ENCODE measurements at regions not wholly inside any gene's neighbourhood (a gene's known extent, or its start where the extent isn't known, plus 50 kb on each side); places are given as distances from the start of the nearest gene placed in this dataset.
A peak's percentile ranks its signal among the peaks of the same experiment; 100 is the strongest.

DNA sequence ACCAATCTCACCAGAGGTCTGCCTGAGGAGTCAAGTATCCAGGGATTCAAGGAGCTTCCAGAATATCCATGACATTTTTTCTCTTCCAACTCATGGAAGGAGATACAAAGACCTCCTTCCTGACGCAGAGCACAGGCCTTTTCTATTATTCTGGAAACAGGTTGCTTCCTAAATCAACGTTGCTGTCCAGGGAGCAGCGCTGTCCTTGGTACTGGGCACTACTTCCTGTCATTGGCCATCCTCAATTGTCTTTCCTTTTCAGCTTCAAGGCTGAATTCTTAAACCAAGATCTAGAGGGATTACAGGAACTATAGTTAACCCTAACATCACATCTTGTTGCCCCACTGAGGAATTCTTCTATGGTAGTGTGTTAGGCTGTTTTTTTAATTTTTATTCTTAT is 50.4 kb upstream of the TBC1D21 start (continued):
- no peak for TF ChIP-seq EMX1 (CRISPR knock-in tag; IDR thresholded peaks at IDR 0.05)
- TF ChIP-seq SMAD4 (CRISPR knock-in tag; IDR thresholded peaks at IDR 0.05): no peak
- TF ChIP-seq CREB1 (CRISPR knock-in tag; IDR thresholded peaks at IDR 0.05): 0 out of 2 replicates have a peak, but pooled peaks have one; percentile 39
- TF ChIP-seq, protein P1, sequence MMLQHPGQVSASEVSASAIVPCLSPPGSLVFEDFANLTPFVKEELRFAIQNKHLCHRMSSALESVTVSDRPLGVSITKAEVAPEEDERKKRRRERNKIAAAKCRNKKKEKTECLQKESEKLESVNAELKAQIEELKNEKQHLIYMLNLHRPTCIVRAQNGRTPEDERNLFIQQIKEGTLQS (CRISPR knock-in tag; conservative IDR thresholded peaks at IDR 0.05): no peak
- TF ChIP-seq RORB (CRISPR knock-in tag; IDR thresholded peaks at IDR 0.05): no peak
- no peak for TF ChIP-seq SP1 (CRISPR knock-in tag; conservative IDR thresholded peaks at IDR 0.05)
- TF ChIP-seq KAT7 (CRISPR knock-in tag; IDR thresholded peaks at IDR 0.05; ENCODE audit: borderline replicate concordance): no peak
- TF ChIP-seq HMGA2 (CRISPR knock-in tag; IDR thresholded peaks at IDR 0.05): no peak
- TF ChIP-seq SOX15 (CRISPR knock-in tag; IDR thresholded peaks at IDR 0.05): no peak
- TF ChIP-seq, protein P2, sequence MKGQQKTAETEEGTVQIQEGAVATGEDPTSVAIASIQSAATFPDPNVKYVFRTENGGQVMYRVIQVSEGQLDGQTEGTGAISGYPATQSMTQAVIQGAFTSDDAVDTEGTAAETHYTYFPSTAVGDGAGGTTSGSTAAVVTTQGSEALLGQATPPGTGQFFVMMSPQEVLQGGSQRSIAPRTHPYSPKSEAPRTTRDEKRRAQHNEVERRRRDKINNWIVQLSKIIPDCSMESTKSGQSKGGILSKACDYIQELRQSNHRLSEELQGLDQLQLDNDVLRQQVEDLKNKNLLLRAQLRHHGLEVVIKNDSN (CRISPR knock-in tag; IDR thresholded peaks at IDR 0.05): peak; percentile 62; the same call in 1 of the 2 replicates
- TF ChIP-seq NFYB (CRISPR knock-in tag; conservative IDR thresholded peaks at IDR 0.05; ENCODE audit: low read depth): no peak
- no peak for TF ChIP-seq IRF2 (CRISPR knock-in tag; IDR thresholded peaks at IDR 0.05; ENCODE audit: borderline replicate concordance, low read depth)
- TF ChIP-seq RELA (CRISPR knock-in tag; IDR thresholded peaks at IDR 0.05; ENCODE audit: borderline replicate concordance): no peak
- no peak for TF ChIP-seq ZNF416 (CRISPR knock-in tag; IDR thresholded peaks at IDR 0.05)
- TF ChIP-seq, protein P3, sequence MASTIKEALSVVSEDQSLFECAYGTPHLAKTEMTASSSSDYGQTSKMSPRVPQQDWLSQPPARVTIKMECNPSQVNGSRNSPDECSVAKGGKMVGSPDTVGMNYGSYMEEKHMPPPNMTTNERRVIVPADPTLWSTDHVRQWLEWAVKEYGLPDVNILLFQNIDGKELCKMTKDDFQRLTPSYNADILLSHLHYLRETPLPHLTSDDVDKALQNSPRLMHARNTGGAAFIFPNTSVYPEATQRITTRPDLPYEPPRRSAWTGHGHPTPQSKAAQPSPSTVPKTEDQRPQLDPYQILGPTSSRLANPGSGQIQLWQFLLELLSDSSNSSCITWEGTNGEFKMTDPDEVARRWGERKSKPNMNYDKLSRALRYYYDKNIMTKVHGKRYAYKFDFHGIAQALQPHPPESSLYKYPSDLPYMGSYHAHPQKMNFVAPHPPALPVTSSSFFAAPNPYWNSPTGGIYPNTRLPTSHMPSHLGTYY (CRISPR knock-in tag; IDR thresholded peaks at IDR 0.05): no peak
- TF ChIP-seq NR3C1 (CRISPR knock-in tag; conservative IDR thresholded peaks at IDR 0.05; ENCODE audit: low read depth): no peak
- peak; percentile 35; the same call in 1 of the 2 replicates for TF ChIP-seq FOXK1 (CRISPR knock-in tag; IDR thresholded peaks at IDR 0.05)
- TF ChIP-seq ETV6 (CRISPR knock-in tag; IDR thresholded peaks at IDR 0.05): no peak
- TF ChIP-seq, protein P4, sequence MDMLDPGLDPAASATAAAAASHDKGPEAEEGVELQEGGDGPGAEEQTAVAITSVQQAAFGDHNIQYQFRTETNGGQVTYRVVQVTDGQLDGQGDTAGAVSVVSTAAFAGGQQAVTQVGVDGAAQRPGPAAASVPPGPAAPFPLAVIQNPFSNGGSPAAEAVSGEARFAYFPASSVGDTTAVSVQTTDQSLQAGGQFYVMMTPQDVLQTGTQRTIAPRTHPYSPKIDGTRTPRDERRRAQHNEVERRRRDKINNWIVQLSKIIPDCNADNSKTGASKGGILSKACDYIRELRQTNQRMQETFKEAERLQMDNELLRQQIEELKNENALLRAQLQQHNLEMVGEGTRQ (CRISPR knock-in tag; IDR thresholded peaks at IDR 0.05): no peak
- TF ChIP-seq, protein P5, sequence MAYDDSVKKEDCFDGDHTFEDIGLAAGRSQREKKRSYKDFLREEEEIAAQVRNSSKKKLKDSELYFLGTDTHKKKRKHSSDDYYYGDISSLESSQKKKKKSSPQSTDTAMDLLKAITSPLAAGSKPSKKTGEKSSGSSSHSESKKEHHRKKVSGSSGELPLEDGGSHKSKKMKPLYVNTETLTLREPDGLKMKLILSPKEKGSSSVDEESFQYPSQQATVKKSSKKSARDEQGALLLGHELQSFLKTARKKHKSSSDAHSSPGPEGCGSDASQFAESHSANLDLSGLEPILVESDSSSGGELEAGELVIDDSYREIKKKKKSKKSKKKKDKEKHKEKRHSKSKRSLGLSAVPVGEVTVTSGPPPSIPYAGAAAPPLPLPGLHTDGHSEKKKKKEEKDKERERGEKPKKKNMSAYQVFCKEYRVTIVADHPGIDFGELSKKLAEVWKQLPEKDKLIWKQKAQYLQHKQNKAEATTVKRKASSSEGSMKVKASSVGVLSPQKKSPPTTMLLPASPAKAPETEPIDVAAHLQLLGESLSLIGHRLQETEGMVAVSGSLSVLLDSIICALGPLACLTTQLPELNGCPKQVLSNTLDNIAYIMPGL (CRISPR knock-in tag; IDR thresholded peaks at IDR 0.05): no peak
- peak; percentile 56; the same call in 1 of the 2 replicates for TF ChIP-seq SMAD3 (CRISPR knock-in tag; IDR thresholded peaks at IDR 0.05; ENCODE audit: borderline replicate concordance)
- TF ChIP-seq ZNF121 (CRISPR knock-in tag; IDR thresholded peaks at IDR 0.05): no peak
- no peak for TF ChIP-seq CBFB (CRISPR knock-in tag; IDR thresholded peaks at IDR 0.05; ENCODE audit: low read depth)
- TF ChIP-seq, protein P6, sequence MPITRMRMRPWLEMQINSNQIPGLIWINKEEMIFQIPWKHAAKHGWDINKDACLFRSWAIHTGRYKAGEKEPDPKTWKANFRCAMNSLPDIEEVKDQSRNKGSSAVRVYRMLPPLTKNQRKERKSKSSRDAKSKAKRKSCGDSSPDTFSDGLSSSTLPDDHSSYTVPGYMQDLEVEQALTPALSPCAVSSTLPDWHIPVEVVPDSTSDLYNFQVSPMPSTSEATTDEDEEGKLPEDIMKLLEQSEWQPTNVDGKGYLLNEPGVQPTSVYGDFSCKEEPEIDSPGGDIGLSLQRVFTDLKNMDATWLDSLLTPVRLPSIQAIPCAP (CRISPR knock-in tag; IDR thresholded peaks at IDR 0.05): no peak
- no peak for TF ChIP-seq CREM (CRISPR knock-in tag; IDR thresholded peaks at IDR 0.05)
- no peak for TF ChIP-seq NFE2L1 (CRISPR knock-in tag; IDR thresholded peaks at IDR 0.05)
- TF ChIP-seq NR1H2 (CRISPR knock-in tag; IDR thresholded peaks at IDR 0.05): no peak
- TF ChIP-seq PRRX2 (CRISPR knock-in tag; IDR thresholded peaks at IDR 0.05): no peak
- TF ChIP-seq, protein P7, sequence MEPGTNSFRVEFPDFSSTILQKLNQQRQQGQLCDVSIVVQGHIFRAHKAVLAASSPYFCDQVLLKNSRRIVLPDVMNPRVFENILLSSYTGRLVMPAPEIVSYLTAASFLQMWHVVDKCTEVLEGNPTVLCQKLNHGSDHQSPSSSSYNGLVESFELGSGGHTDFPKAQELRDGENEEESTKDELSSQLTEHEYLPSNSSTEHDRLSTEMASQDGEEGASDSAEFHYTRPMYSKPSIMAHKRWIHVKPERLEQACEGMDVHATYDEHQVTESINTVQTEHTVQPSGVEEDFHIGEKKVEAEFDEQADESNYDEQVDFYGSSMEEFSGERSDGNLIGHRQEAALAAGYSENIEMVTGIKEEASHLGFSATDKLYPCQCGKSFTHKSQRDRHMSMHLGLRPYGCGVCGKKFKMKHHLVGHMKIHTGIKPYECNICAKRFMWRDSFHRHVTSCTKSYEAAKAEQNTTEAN (CRISPR knock-in tag; IDR thresholded peaks at IDR 0.05): no peak; the same call in 1 of the 2 replicates
- TF ChIP-seq, protein P8, sequence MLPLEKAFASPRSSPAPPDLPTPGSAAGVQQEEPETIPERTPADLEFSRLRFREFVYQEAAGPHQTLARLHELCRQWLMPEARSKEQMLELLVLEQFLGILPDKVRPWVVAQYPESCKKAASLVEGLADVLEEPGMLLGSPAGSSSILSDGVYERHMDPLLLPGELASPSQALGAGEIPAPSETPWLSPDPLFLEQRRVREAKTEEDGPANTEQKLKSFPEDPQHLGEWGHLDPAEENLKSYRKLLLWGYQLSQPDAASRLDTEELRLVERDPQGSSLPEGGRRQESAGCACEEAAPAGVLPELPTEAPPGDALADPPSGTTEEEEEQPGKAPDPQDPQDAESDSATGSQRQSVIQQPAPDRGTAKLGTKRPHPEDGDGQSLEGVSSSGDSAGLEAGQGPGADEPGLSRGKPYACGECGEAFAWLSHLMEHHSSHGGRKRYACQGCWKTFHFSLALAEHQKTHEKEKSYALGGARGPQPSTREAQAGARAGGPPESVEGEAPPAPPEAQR (CRISPR knock-in tag; IDR thresholded peaks at IDR 0.05): no peak
- TF ChIP-seq, protein P9, sequence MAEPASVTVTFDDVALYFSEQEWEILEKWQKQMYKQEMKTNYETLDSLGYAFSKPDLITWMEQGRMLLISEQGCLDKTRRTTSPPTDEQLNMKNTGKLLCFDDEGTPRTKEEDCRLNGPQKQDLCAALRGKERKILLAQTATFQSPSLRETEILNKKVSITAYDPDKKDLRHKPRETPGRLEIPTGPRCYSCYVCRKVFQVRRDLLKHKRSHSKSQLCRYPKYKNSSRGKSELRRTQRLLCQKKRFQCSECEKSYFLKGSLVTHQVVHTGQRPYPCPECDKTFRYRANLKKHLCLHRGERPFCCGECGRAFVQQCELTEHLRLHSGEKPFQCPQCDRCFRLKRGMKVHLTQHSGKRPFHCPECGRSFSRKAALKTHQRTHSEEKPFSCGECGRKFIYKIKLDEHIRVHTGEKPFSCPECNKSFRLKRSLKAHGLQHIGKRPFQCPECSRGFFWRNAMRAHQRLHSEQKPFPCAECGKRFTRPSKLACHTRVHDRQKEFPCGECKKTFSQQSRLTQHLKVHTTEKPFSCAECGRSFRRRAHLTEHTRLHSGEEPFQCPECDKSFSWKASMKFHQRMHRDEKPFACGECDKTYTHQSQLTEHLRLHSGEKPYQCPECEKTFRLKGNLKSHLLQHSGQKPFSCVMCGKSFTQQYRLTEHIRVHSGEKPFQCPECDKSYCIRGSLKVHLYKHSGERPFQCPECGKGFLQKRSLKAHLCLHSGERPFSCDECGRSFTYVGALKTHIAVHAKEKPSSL (CRISPR knock-in tag; conservative IDR thresholded peaks at IDR 0.05): no peak

Measured in WTC11 (cell line).